H9 (cell line): ENCODE measurements at regions not wholly inside any gene's neighbourhood (a gene's known extent, or its start where the extent isn't known, plus 50 kb on each side); places are given as distances from the start of the nearest gene placed in this dataset.

Experiments
- DNase-seq: peaks from one replicate; pipeline ENCODE4 v3.0.0-alpha.2; 2017
- H2AFZ ChIP-seq: one replicate; pipeline ENCODE4 v1.6.1; 2013; ENCODE audit warnings: mild to moderate bottlenecking, low read length, control low read depth, moderate library complexity
- H2AK5ac ChIP-seq: 2 replicates; pipeline ENCODE4 v1.6.1; 2013; ENCODE audit warnings: low read length, control low read depth, mixed read lengths; ENCODE audit not compliant: insufficient read length
- H2BK120ac ChIP-seq: one replicate; pipeline ENCODE4 v1.6.1; 2013; ENCODE audit warnings: low read depth, mild to moderate bottlenecking, low read length, control low read depth, inconsistent platforms; ENCODE audit not compliant: poor library complexity, severe bottlenecking
- H2BK12ac ChIP-seq: 2 replicates; pipeline ENCODE4 v1.6.1; 2013; ENCODE audit warnings: low read length, control low read depth, mixed read lengths, low read depth; ENCODE audit not compliant: insufficient read length
- H2BK15ac ChIP-seq: 2 replicates; pipeline ENCODE4 v1.6.1; 2013; ENCODE audit warnings: low read depth, low read length, control low read depth
- H2BK20ac ChIP-seq: one replicate; pipeline ENCODE4 v1.6.1; 2013; ENCODE audit warnings: low read depth, mild to moderate bottlenecking, low read length, control low read depth, inconsistent platforms; ENCODE audit not compliant: poor library complexity, severe bottlenecking
- H2BK5ac ChIP-seq: 2 replicates; pipeline ENCODE4 v1.6.1; 2013; ENCODE audit warnings: low read length, control low read depth, mixed read lengths; ENCODE audit not compliant: insufficient read length
- H3K14ac ChIP-seq: 2 replicates; pipeline ENCODE4 v1.6.1; 2013; ENCODE audit warnings: low read length, control low read depth; ENCODE audit not compliant: insufficient read depth
- H3K18ac ChIP-seq: 2 replicates; pipeline ENCODE4 v1.6.1; 2013; ENCODE audit warnings: low read depth, mild to moderate bottlenecking, mixed read lengths, low read length, control low read depth; ENCODE audit not compliant: insufficient read length
- H3K23ac ChIP-seq: 2 replicates; pipeline ENCODE4 v1.6.1; 2013; ENCODE audit warnings: low read length, control low read depth, mixed read lengths, low read depth; ENCODE audit not compliant: insufficient read length
- H3K23me2 ChIP-seq: 2 replicates; pipeline ENCODE4 v1.6.1; 2013; ENCODE audit warnings: low read depth, mild to moderate bottlenecking, mixed read lengths, low read length, control low read depth; ENCODE audit not compliant: insufficient read length, poor library complexity, severe bottlenecking
- H3K27ac ChIP-seq: 2 replicates; pipeline ENCODE4 v1.5.1; 2013; ENCODE audit warnings: low read length, control low read depth, mixed read lengths, low read depth; ENCODE audit not compliant: insufficient read length
- H3K27me3 ChIP-seq: 2 replicates; pipeline ENCODE4 v1.6.1; 2013; ENCODE audit warnings: low read length, control low read depth, inconsistent platforms; ENCODE audit not compliant: insufficient read depth
- H3K4ac ChIP-seq: 2 replicates; pipeline ENCODE4 v1.6.1; 2013; ENCODE audit warnings: low read depth, mild to moderate bottlenecking, control low read depth, inconsistent platforms, low read length, moderate library complexity
- H3K4me1 ChIP-seq: 2 replicates; pipeline ENCODE4 v1.6.1; 2013; ENCODE audit warnings: low read length, control low read depth, inconsistent platforms; ENCODE audit not compliant: insufficient read depth
- H3K4me2 ChIP-seq: 2 replicates; pipeline ENCODE4 v1.6.1; 2013; ENCODE audit warnings: low read length, control low read depth, mixed read lengths; ENCODE audit not compliant: insufficient read length, insufficient read depth
- H3K56ac ChIP-seq: 2 replicates; pipeline ENCODE4 v1.6.1; 2013; ENCODE audit warnings: low read depth, mild to moderate bottlenecking, mixed read lengths, low read length, control low read depth; ENCODE audit not compliant: insufficient read length
- H3K79me1 ChIP-seq: 2 replicates; pipeline ENCODE4 v1.6.1; 2013; ENCODE audit warnings: low read depth, mild to moderate bottlenecking, moderate library complexity, low read length, control low read depth, inconsistent platforms; ENCODE audit not compliant: insufficient read depth, poor library complexity, severe bottlenecking
- H3K79me2 ChIP-seq: 2 replicates; pipeline ENCODE4 v1.6.1; 2013; ENCODE audit warnings: low read length, control low read depth, inconsistent platforms; ENCODE audit not compliant: insufficient read depth
- H3K9ac ChIP-seq: 2 replicates; pipeline ENCODE4 v1.6.1; 2013; ENCODE audit warnings: low read length, control low read depth, mixed read lengths; ENCODE audit not compliant: insufficient read length; ENCODE audit errors: extremely low read depth
- H3K9me3 ChIP-seq: one replicate; pipeline ENCODE4 v1.6.1; 2013; ENCODE audit warnings: low read depth, low read length, inconsistent platforms; ENCODE audit not compliant: control insufficient read depth
- H3T11ph ChIP-seq: one replicate; pipeline ENCODE4 v1.6.1; 2013; ENCODE audit warnings: mild to moderate bottlenecking, low read length, control low read depth, inconsistent platforms
- H4K20me1 ChIP-seq: one replicate; pipeline ENCODE4 v1.6.1; 2013; ENCODE audit not compliant: control insufficient read depth, insufficient read length, insufficient read depth
- H4K5ac ChIP-seq: 2 replicates; pipeline ENCODE4 v1.6.1; 2013; ENCODE audit warnings: low read depth, mild to moderate bottlenecking, mixed read lengths, low read length, control low read depth; ENCODE audit not compliant: insufficient read length
- H4K8ac ChIP-seq: replicated peaks from 2 replicates; pipeline ENCODE4 v1.6.1; 2013; ENCODE audit warnings: low read length, control low read depth, mixed read lengths, low read depth; ENCODE audit not compliant: insufficient read length
- H4K91ac ChIP-seq: 2 replicates; pipeline ENCODE4 v1.6.1; 2013; ENCODE audit warnings: low read depth, mild to moderate bottlenecking, moderate library complexity, mixed read lengths, low read length, control low read depth; ENCODE audit not compliant: insufficient read length
- H3K27ac Mint-ChIP-seq, 3 experiments: 2 replicates in 2 of 3; 3 replicates in 1 of 3; pipeline ENCODE4 v1.8.0; 2020 to 2021; ENCODE audit warnings: mixed read lengths in 3 of 3, mild to moderate bottlenecking in 1 of 3, moderate library complexity in 1 of 3
- H3K27me3 Mint-ChIP-seq: 2 replicates; pipeline ENCODE4 v1.8.0; 2021; ENCODE audit warnings: low read depth, mild to moderate bottlenecking, moderate library complexity, mixed read lengths
- H3K36me3 Mint-ChIP-seq, 3 experiments: 2 replicates in 2 of 3; 3 replicates in 1 of 3; pipeline ENCODE4 v1.8.0; 2020 to 2021; ENCODE audit warnings: low read depth in 3 of 3, mixed read lengths in 3 of 3; ENCODE audit not compliant: insufficient read depth in 1 of 3
- H3K4me1 Mint-ChIP-seq, 2 experiments: 2 replicates each; pipeline ENCODE4 v1.8.0; 2020; ENCODE audit warnings: mixed read lengths in 2 of 2
- H3K4me3 Mint-ChIP-seq, 2 experiments: 2 replicates in 1 of 2; 3 replicates in 1 of 2; pipeline ENCODE4 v1.8.0; 2020 to 2021; ENCODE audit warnings: mild to moderate bottlenecking in 2 of 2, mixed read lengths in 2 of 2, moderate library complexity in 1 of 2
- H3K9me3 Mint-ChIP-seq, 2 experiments: 2 replicates in 1 of 2; 3 replicates in 1 of 2; pipeline ENCODE4 v1.8.0; 2020; ENCODE audit warnings: mild to moderate bottlenecking in 2 of 2, mixed read lengths in 2 of 2, moderate library complexity in 1 of 2
- WGBS: extraction: QIAGEN DNeasy Blood & Tissue Kit; methylation state at CpG from one replicate; pipeline ENCODE4 v1.1.7; 2013; ENCODE audit warnings: missing lambda C conversion rate, low lambda C conversion rate, mixed read lengths; ENCODE audit not compliant: insufficient read length; ENCODE audit errors: extremely low coverage; 5-methylcytosine and 5-hydroxymethylcytosine counted together
- TF ChIP-seq, protein P1 (sequence below): fragments of 200-600 bp; sonication (generic); conservative IDR thresholded peaks from 3 replicates; pipeline ENCODE4 v1.8.0; 2021; ENCODE audit warnings: antibody characterized with exemption, mild to moderate bottlenecking

DNA sequence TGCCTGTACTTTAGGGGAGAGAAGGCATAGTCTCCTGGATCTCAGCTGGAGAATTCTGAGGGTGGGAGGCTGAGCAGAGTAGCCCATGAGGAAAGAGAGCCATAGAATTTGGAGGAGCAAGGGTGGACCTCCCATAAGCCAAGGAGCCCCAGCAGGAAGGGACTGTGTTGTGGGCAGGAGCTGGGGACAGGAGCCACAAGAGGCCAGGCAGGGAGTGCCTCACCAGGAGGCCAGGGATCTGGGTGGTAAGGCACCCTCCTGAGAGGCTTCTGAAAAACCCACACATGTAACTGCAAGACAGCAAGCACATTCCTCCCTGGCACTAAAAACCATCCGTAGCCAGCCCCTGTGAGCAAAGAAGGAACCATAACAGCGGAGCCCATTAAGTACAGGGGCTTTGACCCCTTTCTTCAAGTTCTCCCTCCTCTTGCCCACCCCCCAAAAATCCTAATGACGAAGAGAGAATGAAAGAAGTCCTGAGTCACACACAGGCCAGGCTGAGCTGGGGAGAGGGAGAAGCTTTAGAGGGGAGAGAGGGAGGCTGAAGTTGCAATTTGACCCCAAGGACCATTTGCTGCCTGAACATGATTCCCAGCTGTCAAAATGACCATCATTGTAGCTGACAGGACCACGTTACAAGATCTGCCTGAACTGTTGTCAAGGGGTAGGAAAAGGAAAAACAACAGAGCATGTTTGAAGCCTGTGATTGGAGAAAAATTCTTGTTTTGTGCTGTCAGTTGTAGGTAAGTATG lies 82.6 kb downstream of the TRIM42 start:
- H4K91ac ChIP-seq: no peak overlapping the region
- no peak overlapping the region for H2BK12ac ChIP-seq
- H2AFZ ChIP-seq: no peak overlapping the region
- H3K4me2 ChIP-seq: no peak overlapping the region
- H4K5ac ChIP-seq: no peak overlapping the region
- no peaks in the 10 kb centered on the region for H4K20me1 ChIP-seq
- H2BK15ac ChIP-seq: no peak overlapping the region
- no peaks in the 10 kb centered on the region for H3K4me1 ChIP-seq
- no peak overlapping the region for H3K56ac ChIP-seq
- H3K27me3 ChIP-seq: no peaks in the 10 kb centered on the region
- peaks cover 2% of the 10 kb centered on the region; the same call in 1 of the 2 replicates for H3K27me3 Mint-ChIP-seq
- no peak overlapping the region for H2AK5ac ChIP-seq
- no CpG with 5 or more reads among the region's 4 CpGs for WGBS
- H3K9ac ChIP-seq: no peak overlapping the region
- no peaks in the 10 kb centered on the region for H3K23me2 ChIP-seq
- H3K36me3 Mint-ChIP-seq: no peaks in the 10 kb centered on the region
- peak overlapping the region in 1 of 3 experiments; percentile 16; a peak in 1 of 7 replicates for H3K27ac Mint-ChIP-seq
- TF ChIP-seq, protein P1, sequence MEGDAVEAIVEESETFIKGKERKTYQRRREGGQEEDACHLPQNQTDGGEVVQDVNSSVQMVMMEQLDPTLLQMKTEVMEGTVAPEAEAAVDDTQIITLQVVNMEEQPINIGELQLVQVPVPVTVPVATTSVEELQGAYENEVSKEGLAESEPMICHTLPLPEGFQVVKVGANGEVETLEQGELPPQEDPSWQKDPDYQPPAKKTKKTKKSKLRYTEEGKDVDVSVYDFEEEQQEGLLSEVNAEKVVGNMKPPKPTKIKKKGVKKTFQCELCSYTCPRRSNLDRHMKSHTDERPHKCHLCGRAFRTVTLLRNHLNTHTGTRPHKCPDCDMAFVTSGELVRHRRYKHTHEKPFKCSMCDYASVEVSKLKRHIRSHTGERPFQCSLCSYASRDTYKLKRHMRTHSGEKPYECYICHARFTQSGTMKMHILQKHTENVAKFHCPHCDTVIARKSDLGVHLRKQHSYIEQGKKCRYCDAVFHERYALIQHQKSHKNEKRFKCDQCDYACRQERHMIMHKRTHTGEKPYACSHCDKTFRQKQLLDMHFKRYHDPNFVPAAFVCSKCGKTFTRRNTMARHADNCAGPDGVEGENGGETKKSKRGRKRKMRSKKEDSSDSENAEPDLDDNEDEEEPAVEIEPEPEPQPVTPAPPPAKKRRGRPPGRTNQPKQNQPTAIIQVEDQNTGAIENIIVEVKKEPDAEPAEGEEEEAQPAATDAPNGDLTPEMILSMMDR: no peak
- H3T11ph ChIP-seq: no peak overlapping the region
- no peak overlapping the region for H3K18ac ChIP-seq
- H2BK120ac ChIP-seq: no peak overlapping the region
- no peaks in the 10 kb centered on the region for H3K9me3 Mint-ChIP-seq
- no peak overlapping the region for H2BK5ac ChIP-seq
- no peak for DNase-seq
- no peak overlapping the region for H3K4ac ChIP-seq
- H3K9me3 ChIP-seq: no peaks in the 10 kb centered on the region
- no peak overlapping the region for H3K14ac ChIP-seq
- no peak overlapping the region for H3K27ac ChIP-seq
- H3K79me1 ChIP-seq: no peaks in the 10 kb centered on the region
- H3K79me2 ChIP-seq: no peaks in the 10 kb centered on the region
- no peak overlapping the region for H2BK20ac ChIP-seq
- no peak overlapping the region for H4K8ac ChIP-seq
- no peak overlapping the region for H3K4me3 Mint-ChIP-seq
- peaks cover 5 to 8% of the 10 kb centered on the region in 2 experiments; a peak in 3 of 4 replicates for H3K4me1 Mint-ChIP-seq
- H3K23ac ChIP-seq: no peak overlapping the region
